Gastroesophageal sphincter (tissue), 3 donors: ENCODE measurements at regions not wholly inside any gene's neighbourhood (a gene's known extent, or its start where the extent isn't known, plus 50 kb on each side); places are given as distances from the start of the nearest gene placed in this dataset.

ENCODE experiments used
- CTCF ChIP-seq, 4 experiments: fragments of 200-600 bp in 2 of 4; fragments of 450-650 bp in 2 of 4; sonication (generic) in 1 of 4; IDR thresholded peaks; one replicate each; pipeline ENCODE4 v1.5.1; 2017 to 2019; ENCODE audit warnings: antibody characterized with exemption in 4 of 4, mild to moderate bottlenecking in 2 of 4, moderate library complexity in 2 of 4
- EP300 ChIP-seq: sonication (generic); formaldehyde crosslinking; IDR thresholded peaks from one replicate; pipeline ENCODE4 v1.6.1; 2017; ENCODE audit warnings: antibody characterized with exemption, mild to moderate bottlenecking

GRCh38 chr4:154958621-154959358 lies 177.7 kb downstream of the RBM46 start:
- TF ChIP-seq EP300, result no peak
- TF ChIP-seq CTCF (IDR thresholded peaks at IDR 0.05), result no peak
